Endometrium (tissue), 2 donors: ENCODE measurements at regions not wholly inside any gene's neighbourhood (a gene's known extent, or its start where the extent isn't known, plus 50 kb on each side); places are given as distances from the start of the nearest gene placed in this dataset.

Experiments used
- FAIRE-seq: peaks from 2 replicates; lab custom pipeline; 2012; peaks lifted over from hg19 to GRCh38; lab: Jason Lieb, UNC
- donor health status: control.
- donor health status: control.

- no peak for FAIRE-seq
Observed at GRCh38 chr16:85401917-85402766, 211.0 kb upstream of the GSE1 start.

DNA sequence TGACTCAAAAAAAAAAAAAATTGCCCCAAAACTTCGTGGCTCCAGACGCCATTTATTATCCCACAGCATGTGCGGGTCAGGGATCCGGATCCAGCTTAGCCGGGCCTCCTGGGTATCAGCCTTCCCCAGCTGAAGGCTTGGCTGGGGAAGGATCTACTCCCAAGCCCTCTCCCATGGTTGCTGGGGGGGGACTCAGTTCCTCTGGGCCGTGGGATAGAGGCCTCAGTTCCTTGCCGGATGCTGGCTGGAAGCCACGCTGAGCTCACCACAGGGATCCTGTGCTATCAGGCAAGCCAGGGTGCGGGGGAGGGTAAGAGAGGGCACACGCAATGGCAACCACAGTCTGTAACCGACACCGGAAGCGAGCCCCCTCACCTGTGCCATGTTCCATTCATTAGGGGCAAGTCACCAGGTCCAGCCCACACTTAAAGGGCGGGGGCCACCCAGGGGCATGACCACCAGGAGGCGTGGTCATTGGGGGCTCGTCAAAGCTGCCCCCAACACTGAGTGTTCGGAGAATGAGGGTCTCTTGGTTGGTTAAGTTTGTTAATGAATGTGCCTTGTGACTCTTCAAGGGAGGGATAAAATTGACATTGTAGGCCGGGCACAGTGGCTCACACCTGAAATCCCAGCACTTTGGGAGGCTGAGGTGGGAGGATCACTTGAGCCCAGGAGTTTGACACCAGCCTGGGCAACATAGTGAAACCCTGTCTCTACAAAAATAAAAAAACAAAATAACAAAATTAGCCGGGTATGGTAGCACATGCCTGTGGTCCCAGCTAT, 210.0 kb upstream of the GSE1 start:
- no peak for FAIRE-seq

DNA sequence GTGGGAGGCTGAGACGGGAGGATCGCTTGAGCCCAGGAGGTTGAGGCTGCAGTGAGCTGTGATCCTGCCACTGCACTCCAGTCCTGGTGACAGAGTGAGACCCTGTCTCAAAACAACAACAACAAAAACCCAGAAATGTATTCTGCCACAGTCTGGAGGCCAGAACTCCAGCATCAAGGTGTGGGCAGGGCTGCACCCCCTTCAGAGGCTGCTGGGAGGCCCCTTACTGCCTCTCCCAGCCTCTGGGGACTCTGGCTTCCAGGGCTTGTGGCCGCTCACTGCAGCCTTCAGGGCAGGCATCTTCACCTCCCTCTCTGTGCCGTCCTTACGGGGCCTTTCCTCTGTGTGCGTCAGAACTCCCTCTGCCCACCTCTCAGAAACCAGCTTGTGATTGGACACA, 209.4 kb upstream of the GSE1 start:
- no peak for FAIRE-seq

GRCh38 chr16:85412911-85413520, 200.1 kb upstream of the GSE1 start:
- no peak for FAIRE-seq

- no peak for FAIRE-seq
Observed at GRCh38 chr16:85413691-85414663, 199.1 kb upstream of the GSE1 start.

- no peak for FAIRE-seq
Observed at GRCh38 chr16:85415196-85416090, 197.7 kb upstream of the GSE1 start.

DNA sequence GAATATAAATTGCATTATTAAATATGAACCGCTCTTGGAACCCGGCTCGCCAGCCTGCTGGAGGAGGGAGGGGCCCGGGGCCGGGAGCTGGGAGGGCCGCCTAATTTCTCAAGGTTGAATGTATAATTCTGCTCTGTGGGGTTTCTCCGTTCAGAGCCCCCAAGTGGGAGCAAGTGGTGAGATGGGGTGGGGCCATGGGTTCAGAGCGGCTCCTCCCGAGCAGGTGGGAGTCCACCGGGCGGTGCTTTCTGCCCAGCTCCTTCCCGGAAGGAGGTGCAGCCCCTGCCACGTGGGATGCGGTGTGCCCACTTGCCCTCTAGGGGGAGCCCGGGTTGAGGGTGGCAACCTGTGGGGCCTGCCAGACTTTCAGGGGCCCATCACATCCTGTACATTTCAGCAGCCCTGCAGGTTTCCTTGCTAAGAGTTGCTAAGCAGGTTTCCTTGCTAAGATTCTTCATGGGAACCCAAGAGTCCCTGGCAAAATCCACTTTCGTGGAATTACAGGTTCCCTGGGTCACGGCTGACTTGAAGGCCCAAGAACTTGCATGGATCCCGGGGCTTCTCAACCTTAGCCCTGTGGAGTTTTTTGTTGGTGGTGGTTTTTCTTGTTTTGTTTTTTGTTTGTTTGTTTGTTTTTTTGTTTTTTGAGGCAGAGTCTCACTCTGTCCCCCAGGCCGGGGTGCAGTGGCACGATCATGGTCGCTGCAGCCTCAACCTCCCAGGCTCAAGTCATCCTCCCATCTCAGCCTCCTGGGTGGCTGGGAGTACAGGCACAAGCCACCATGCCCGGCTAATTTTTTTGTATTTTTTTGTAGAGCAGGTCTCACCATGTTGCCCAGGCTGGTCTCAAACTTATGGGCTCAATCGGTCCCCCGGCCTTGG, 196.7 kb upstream of the GSE1 start:
- FAIRE-seq = no peak

GRCh38 chr16:85417156-85417860, 195.8 kb upstream of the GSE1 start:
- no peak for FAIRE-seq

DNA sequence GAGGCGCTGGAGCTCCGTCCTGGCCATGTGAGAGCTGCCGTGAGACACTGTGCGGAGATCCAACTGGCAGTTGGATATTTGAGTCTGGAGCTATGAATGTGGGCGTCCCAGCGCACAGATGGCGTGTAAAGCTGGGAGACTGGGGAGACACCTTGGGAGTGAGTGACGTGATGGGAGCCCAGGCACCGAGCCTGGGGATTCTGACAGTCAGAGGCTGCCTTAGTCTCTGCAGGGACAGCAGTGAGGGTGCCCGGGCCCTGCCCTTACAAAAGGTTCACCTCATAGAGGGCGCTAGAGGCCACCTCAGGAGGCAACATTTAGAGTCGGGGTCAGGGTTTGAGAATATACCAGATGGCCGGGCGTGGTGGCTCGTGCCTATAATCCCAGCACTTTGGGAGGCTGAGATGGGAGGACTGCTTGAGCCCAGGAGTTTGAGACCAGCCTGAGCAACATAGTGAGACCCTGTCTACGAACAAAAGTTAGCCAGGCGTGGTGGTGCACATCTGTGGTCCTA, 194.1 kb upstream of the GSE1 start:
- no peak for FAIRE-seq

DNA sequence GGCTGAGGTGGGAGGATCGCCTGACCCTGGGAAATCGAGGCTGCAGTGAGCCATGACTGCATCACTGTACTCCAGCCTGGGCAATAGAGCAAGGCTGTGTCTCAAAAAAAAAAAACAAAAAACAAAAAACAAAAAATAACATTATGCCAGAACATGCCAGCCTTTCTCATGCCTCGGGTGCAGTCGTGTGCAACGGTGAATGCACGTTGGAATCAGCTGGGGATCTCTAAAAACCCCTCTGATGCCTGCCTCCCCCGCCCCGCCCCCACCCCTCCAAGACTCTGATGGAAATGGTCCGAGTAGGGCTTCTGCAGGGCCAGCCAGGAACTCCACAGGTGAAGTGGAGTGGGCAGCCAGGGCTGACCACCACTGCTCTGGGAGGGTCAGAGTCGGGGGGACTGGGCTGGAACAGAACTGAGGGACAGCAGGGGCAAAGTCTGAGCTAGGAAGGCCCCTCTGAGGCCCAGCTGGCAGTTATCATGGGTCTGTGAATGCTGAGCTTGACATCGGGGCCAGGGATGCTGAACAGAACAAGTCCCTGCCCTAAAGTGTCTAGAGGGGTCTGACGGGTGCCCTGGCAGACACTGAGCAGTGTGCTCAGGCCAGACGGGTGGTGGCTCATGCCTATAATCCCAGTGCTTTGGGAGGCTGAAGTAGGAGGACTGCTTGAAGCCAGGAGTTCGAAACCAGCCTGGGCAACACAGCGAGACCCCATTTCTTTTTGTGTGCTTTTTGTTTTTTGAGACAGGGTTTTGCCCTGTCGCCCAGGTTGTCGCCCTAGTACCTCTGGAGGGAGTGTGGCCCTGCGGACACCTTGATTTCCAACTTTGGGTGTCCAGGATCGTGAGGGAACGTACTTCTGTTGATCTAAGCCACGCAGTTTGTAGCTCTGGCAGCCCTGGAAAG, 193.4 kb upstream of the GSE1 start:
- FAIRE-seq = no peak

GRCh38 chr16:85420501-85421337, 192.4 kb upstream of the GSE1 start:
- FAIRE-seq = no peak

DNA sequence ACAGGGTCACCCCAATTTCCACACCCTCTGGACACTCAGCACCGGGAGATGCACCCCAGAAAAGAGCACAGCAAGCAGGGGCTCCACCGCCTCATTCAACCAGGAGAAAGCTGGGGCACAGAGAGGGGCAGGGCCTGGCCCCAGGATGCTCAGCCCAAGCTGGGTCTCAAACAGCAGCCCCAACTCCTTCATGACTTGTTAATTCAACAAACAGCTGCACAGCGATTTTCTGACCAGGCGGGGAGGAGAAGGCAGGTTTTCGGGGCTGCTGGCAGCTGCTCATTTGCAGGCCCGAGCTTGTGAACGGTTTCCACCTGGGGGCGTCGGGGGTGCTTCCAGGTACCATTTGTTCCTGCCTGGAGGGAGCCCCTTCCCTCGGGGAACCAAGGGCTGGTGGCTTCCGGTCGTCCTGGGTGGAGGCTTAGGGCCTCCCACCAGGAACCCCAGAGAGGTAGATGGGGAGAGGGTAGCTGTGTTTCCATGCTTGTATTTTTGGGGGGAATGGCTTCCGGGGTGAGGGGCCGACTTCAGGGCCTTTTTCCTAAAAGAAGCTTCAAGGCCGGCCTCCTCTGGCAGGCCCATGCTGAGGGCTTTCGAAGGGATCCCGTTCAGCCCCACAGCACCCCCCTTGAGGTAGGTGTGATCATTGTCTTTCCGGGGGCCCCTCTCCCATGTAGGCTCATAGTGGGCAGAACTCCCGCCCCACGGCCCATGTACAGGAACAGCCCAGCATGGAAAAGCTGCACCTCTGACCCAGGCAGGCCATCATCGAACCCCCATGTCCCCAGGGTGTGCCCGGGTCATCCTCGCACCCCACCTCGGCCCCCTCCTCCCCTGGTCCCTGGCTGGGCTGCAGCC, 191.6 kb upstream of the GSE1 start:
- FAIRE-seq = no peak

- no peak for FAIRE-seq
Observed at GRCh38 chr16:85422196-85422631, 190.9 kb upstream of the GSE1 start.

- FAIRE-seq = no peak
Observed at GRCh38 chr16:85422632-85423550, 190.2 kb upstream of the GSE1 start.

DNA sequence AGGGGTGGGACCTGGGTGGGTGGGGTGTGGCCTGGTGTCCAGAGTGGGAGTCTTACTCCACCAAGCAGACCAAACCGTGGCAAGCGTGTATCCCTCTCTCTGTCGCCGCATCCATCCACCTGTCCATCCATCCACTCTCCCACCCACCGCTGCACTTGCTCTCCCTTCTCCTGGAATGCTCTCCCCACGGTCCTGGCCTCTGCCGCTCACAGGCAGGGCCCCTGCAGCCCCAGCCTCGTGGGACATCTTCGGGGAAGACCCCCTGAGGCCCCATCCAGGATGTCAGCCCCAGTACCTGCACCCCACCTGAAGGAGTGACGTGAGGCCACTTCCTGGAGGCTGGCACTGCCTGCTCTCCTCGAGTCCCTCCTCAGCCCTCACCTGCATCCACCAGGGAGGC, 189.5 kb upstream of the GSE1 start:
- no peak for FAIRE-seq
